ENCODE measurements at regions not wholly inside any gene's neighbourhood (a gene's known extent, or its start where the extent isn't known, plus 50 kb on each side); places are given as distances from the start of the nearest gene placed in this dataset.

DNA sequence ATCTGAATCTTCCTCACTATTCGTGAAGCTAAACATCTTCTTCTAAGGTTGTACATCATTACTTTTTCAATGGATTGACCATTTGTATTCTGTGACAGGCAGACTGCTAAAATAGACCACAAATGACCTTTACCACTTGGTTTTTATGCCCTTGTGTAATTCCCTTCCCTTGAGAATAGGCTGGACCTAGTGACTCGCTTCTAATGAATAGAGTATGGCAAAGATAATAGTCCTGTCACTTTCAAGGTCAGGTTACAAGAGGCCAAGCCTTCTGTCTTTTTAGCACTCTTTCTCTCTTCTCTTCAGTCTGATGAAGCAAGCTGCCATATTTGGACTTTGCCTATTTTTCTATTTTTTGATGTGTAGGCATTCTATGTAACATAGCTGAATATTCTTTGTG is 492.9 kb downstream of the SOX6 start:
- TF ChIP-seq POLR2A (IDR thresholded peaks at IDR 0.05; ENCODE audit: low read length) (no peak), GATA1 (IDR thresholded peaks at IDR 0.05; ENCODE audit: low read depth, low read length) (no peak)

Measured in erythroblast (primary cell).